ENCODE measurements at regions not wholly inside any gene's neighbourhood (a gene's known extent, or its start where the extent isn't known, plus 50 kb on each side); places are given as distances from the start of the nearest gene placed in this dataset.

- TF ChIP-seq EP300 (IDR thresholded peaks at IDR 0.05; ENCODE audit: borderline replicate concordance in 1 of 2, low read depth in 2 of 2, low read length in 2 of 2) (no peak), MAFK (IDR thresholded peaks at IDR 0.05; ENCODE audit: low read depth, low read length) (no peak), POU5F1 (IDR thresholded peaks at IDR 0.05; ENCODE audit: low read depth, low read length) (no peak), ATF3 (IDR thresholded peaks at IDR 0.05; ENCODE audit: insufficient read depth, low read depth, low read length) (no peak), E2F6 (IDR thresholded peaks at IDR 0.05) (no peak), ATF2 (IDR thresholded peaks at IDR 0.05; ENCODE audit: low read length) (no peak), JUN (IDR thresholded peaks at IDR 0.05; ENCODE audit: low read depth, low read length) (no peak), MAX (IDR thresholded peaks at IDR 0.05) (no peak)
Observed at GRCh38 chr20:40946451-40946850, 82.2 kb upstream of the TOP1 start (continued).
